Astrocyte of the spinal cord (primary cell): ENCODE measurements at regions not wholly inside any gene's neighbourhood (a gene's known extent, or its start where the extent isn't known, plus 50 kb on each side); places are given as distances from the start of the nearest gene placed in this dataset.

ENCODE experiments used
- DNase-seq: peaks from one replicate; pipeline ENCODE4 v3.0.0; 2011; ENCODE audit warnings: low read depth, low spot score
- H3K4me3 ChIP-seq: 2 replicates; pipeline ENCODE4 v1.5.1; 2011; ENCODE audit warnings: low read depth, mild to moderate bottlenecking, low read length, moderate library complexity
- CTCF ChIP-seq: IDR thresholded peaks from 2 replicates; pipeline ENCODE4 v1.5.1; 2012; ENCODE audit warnings: low read depth, mild to moderate bottlenecking, low read length, inconsistent platforms
- in situ Hi-C: cut with HindIII; loops from 2 replicates; pipeline ENCODE4 v1.10.0; 2017; ENCODE audit warnings: low sequenced_read_pairs

GRCh38 chr9:79049371-79049770 lies 522.4 kb upstream of the TLE4 start:
- no peak for DNase-seq
- H3K4me3 ChIP-seq = no peak overlapping the region
- in situ Hi-C loops = no loop called here
- TF ChIP-seq CTCF = no peak

GRCh38 chr9:79053598-79053997 lies 518.2 kb upstream of the TLE4 start:
- in situ Hi-C loops = no loop called here
- TF ChIP-seq CTCF = no peak
- no peak overlapping the region for H3K4me3 ChIP-seq
- peak; percentile 4 for DNase-seq

GRCh38 chr9:79054500-79054899 lies 517.3 kb upstream of the TLE4 start:
- no peak for TF ChIP-seq CTCF
- no peak overlapping the region for H3K4me3 ChIP-seq
- peak; percentile 5 for DNase-seq
- in situ Hi-C loops = no loop called here

GRCh38 chr9:79056041-79056440 lies 515.7 kb upstream of the TLE4 start:
- in situ Hi-C loops = no loop called here
- no peak for DNase-seq
- H3K4me3 ChIP-seq = no peak overlapping the region
- no peak for TF ChIP-seq CTCF

- in situ Hi-C loops = no loop called here
- TF ChIP-seq CTCF = no peak
- DNase-seq = peak; percentile 10
- no peak overlapping the region for H3K4me3 ChIP-seq
Measured at GRCh38 chr9:79057576-79057975, 514.2 kb upstream of the TLE4 start.

GRCh38 chr9:79060766-79061165 lies 511.0 kb upstream of the TLE4 start:
- H3K4me3 ChIP-seq = no peak overlapping the region
- TF ChIP-seq CTCF = no peak
- in situ Hi-C loops = no loop called here
- no peak for DNase-seq
